ENCODE measurements at regions not wholly inside any gene's neighbourhood (a gene's known extent, or its start where the extent isn't known, plus 50 kb on each side); places are given as distances from the start of the nearest gene placed in this dataset.
"Not testable (repeated sequence)": the region's sequence is repeated elsewhere in the genome, so short reads cannot be mapped to it uniquely, and the experiment has no call there.

DNA sequence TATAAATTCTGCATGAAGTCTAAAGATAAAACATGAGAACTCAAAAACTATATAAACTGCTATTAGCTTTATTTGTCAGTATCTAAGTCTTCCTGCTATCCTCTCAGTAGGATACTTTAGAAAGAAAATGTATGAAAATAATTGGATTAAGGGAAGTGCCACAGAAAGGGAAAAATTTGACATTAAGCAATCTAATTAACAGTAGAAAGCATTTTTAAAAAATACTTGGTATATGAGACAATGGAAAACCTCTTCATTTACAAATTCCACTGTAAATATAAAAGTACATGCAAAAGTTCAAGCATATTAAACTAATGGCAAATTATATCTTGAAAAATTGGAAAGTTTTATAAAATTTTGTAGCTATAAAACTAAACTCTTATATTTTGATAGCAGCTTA, 518.6 kb upstream of the NUDT12 start:
- no peak overlapping the region for H3K4me3 ChIP-seq (ENCODE audit: low read depth, low read length)
- no peak for DNase-seq (ENCODE audit: low read depth)
- TF ChIP-seq, protein P1, sequence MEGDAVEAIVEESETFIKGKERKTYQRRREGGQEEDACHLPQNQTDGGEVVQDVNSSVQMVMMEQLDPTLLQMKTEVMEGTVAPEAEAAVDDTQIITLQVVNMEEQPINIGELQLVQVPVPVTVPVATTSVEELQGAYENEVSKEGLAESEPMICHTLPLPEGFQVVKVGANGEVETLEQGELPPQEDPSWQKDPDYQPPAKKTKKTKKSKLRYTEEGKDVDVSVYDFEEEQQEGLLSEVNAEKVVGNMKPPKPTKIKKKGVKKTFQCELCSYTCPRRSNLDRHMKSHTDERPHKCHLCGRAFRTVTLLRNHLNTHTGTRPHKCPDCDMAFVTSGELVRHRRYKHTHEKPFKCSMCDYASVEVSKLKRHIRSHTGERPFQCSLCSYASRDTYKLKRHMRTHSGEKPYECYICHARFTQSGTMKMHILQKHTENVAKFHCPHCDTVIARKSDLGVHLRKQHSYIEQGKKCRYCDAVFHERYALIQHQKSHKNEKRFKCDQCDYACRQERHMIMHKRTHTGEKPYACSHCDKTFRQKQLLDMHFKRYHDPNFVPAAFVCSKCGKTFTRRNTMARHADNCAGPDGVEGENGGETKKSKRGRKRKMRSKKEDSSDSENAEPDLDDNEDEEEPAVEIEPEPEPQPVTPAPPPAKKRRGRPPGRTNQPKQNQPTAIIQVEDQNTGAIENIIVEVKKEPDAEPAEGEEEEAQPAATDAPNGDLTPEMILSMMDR (IDR thresholded peaks at IDR 0.05; ENCODE audit: low read depth, low read length, missing control alignments): no peak
- in situ Hi-C loops (cut with HindIII; ENCODE audit: low sequenced_read_pairs): no loop called here

DNA sequence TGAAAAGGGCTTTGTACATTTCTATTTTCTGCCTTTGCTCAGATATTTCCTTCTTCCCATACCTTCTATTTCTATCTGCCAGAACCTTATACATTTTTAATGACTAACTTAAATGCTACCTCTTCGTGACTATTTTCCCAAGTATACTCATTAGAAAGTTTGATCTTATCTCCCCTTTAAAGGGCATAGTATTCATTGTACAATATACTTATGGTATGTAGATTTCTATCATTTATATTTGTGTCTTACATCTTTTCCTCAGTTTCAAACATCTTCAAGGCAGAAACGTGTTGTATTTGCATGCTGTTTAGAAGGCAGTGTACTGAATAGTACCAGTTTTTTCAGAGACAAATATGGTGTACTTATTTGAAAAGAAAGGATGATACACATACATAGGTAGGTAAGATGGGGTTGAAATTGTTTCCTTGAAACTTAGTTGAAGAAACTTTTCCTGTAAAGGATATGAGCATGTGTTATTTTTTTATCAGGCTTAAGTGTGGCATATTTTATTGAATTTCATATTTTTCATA, 518.1 kb upstream of the NUDT12 start:
- in situ Hi-C loops (cut with HindIII; ENCODE audit: low sequenced_read_pairs): no loop called here
- DNase-seq (ENCODE audit: low read depth): no peak
- H3K4me3 ChIP-seq (ENCODE audit: low read depth, low read length): no peak overlapping the region
- TF ChIP-seq, protein P1 (IDR thresholded peaks at IDR 0.05; ENCODE audit: low read depth, low read length, missing control alignments): no peak

DNA sequence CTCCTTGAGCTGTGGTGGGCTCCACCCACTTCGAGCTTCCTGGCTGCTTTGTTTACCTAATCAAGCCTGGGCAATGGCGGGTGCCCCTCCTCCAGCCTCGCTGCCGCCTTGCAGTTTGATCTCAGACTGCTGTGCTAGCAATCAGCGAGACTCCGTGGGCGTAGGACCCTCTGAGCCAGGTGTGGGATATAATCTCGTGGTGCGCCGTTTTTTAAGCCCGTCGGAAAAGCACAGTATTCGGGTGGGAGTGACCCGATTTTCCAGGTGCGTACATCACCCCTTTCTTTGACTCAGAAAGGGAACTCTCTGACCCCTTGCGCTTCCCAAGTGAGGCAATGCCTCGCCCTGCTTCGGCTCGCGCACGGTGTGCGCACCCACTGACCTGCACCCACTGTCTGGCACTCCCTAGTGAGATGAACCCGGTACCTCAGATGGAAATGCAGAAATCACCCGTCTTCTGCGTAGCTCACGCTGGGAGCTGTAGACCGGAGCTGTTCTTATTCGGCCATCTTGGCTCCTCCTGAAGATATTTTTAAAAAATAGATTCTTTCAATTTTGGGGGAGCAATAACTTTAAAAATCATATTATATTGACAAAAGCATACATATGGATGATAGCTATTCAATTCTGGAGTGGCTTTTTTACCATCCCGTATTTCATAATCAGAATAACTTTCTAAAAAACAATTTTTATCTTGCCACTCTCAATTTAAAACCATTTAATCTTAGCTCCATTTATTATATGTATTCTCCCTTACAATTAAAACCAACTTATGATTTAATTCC, 517.5 kb upstream of the NUDT12 start:
- H3K4me3 ChIP-seq (ENCODE audit: low read depth, low read length); in situ Hi-C loops (cut with HindIII; ENCODE audit: low sequenced_read_pairs); DNase-seq (ENCODE audit: low read depth): not testable (repeated sequence)

DNA sequence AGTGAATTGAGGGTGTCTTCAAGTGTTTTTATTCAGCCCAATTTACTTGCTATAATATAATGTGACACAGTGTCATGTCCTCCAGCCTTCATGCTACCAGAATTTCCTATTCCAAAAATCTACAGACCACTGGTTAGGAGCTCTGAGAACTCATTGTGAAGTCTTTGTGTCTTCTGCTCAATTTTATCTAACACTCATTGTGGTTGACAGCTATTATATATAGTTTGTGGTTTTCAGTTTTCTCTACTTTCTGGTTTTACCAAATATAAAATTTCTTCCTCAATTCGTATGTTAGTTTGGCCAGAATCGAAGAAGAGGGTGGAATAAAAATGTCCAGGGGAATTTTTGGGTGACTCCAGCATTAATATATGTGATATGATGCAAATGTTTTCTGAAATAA, 509.3 kb upstream of the NUDT12 start:
- no peak overlapping the region for H3K4me3 ChIP-seq (ENCODE audit: low read depth, low read length)
- in situ Hi-C loops (cut with HindIII; ENCODE audit: low sequenced_read_pairs): no loop called here
- DNase-seq (ENCODE audit: low read depth): no peak
- TF ChIP-seq, protein P1 (IDR thresholded peaks at IDR 0.05; ENCODE audit: low read depth, low read length, missing control alignments): no peak

DNA sequence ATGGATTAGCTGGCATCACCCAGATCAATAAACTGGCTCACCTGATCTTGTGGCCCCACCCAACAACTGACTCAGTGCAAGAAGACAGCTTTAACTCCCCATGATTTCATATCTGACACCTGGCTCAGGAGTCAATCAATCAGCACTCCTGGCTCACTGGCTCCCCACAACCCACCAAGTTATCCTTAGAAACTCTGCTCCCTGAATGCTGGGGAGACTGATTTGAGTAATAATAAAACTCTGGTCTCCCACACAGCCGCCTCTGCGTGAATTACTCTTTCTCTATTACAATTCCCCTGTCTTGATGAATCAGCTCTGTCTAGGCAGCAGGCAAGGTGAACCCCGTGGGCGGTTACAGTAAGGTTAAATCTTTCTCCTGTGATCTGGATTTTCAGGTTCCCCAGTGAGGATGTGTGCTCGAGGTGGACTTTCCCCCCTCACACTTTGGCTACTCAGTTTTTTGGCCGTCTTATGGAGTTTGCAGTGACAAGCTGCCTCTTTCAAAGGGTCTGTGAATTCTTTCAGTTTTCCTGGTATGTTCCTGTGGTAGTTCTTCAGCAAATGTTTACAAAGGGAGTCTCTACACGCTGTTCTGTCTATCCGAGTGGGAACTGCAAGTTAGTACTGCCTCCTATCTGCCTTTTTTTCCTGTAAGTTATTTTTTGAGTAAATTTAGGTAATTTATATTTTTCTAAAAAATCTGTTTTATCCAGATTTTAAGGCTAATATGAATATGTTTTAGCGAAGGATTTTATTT, 500.2 kb upstream of the NUDT12 start:
- no peak for DNase-seq (ENCODE audit: low read depth)
- in situ Hi-C loops (cut with HindIII; ENCODE audit: low sequenced_read_pairs): no loop called here

DNA sequence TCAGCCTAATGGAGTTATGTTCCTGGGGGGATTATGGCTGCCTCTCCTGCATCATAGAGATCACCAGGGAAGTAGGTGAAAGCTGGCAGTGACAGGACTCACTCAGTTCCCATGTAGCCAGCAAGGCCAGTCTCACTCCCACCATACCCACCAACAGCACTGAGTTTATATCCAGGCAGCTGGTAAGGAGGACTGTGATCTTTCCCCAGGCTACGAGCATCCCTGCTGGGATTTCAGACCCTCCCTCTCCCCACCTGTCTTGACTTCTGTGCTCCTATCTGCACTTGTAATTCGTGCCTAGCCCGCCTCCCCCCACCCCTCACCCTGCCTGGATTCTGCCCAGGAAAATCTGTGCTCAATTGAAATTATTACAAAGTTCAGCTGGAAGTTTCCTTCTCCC, 499.1 kb upstream of the NUDT12 start:
- DNase-seq (ENCODE audit: low read depth): no peak
- H3K4me3 ChIP-seq (ENCODE audit: low read depth, low read length): no peak overlapping the region
- in situ Hi-C loops (cut with HindIII; ENCODE audit: low sequenced_read_pairs): no loop called here
- TF ChIP-seq, protein P1 (IDR thresholded peaks at IDR 0.05; ENCODE audit: low read depth, low read length, missing control alignments): no peak

More for the DNA sequence above, 500.2 kb upstream of the NUDT12 start:
- no peak overlapping the region for H3K4me3 ChIP-seq (ENCODE audit: low read depth, low read length)
- TF ChIP-seq, protein P1 (IDR thresholded peaks at IDR 0.05; ENCODE audit: low read depth, low read length, missing control alignments): no peak

DNA sequence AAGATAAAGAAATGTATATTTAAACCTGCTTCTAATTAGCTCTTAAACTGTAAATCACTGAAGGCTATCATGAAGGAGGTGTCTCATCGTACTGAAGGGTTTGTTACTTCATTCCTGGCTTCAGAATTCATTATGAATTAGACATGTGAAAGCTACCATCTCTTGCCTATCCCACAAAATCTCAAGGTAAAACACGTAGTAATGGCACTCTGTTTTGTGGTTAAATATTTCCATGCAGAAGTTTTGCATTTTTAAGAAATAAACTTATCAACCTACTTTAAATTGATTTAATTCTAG, 490.7 kb upstream of the NUDT12 start:
- in situ Hi-C loops (cut with HindIII; ENCODE audit: low sequenced_read_pairs): no loop called here
- no peak overlapping the region for H3K4me3 ChIP-seq (ENCODE audit: low read depth, low read length)
- TF ChIP-seq, protein P1 (IDR thresholded peaks at IDR 0.05; ENCODE audit: low read depth, low read length, missing control alignments): no peak
- no peak for DNase-seq (ENCODE audit: low read depth)
